ENCODE measurements at regions not wholly inside any gene's neighbourhood (a gene's known extent, or its start where the extent isn't known, plus 50 kb on each side); places are given as distances from the start of the nearest gene placed in this dataset.

GRCh38 chr7:41830271-41830670, 127.4 kb upstream of the INHBA start:
- TF ChIP-seq, protein P1, sequence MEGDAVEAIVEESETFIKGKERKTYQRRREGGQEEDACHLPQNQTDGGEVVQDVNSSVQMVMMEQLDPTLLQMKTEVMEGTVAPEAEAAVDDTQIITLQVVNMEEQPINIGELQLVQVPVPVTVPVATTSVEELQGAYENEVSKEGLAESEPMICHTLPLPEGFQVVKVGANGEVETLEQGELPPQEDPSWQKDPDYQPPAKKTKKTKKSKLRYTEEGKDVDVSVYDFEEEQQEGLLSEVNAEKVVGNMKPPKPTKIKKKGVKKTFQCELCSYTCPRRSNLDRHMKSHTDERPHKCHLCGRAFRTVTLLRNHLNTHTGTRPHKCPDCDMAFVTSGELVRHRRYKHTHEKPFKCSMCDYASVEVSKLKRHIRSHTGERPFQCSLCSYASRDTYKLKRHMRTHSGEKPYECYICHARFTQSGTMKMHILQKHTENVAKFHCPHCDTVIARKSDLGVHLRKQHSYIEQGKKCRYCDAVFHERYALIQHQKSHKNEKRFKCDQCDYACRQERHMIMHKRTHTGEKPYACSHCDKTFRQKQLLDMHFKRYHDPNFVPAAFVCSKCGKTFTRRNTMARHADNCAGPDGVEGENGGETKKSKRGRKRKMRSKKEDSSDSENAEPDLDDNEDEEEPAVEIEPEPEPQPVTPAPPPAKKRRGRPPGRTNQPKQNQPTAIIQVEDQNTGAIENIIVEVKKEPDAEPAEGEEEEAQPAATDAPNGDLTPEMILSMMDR (conservative IDR thresholded peaks at IDR 0.05): no peak
- TF ChIP-seq ZFX (IDR thresholded peaks at IDR 0.05): no peak
- H3K27ac ChIP-seq: no peak overlapping the region

- H3K27ac ChIP-seq: no peak overlapping the region
- TF ChIP-seq, protein P1 (conservative IDR thresholded peaks at IDR 0.05): no peak
- TF ChIP-seq ZFX (IDR thresholded peaks at IDR 0.05): no peak
These were observed 126.0 kb upstream of the INHBA start for GRCh38 chr7:41828911-41829310.

DNA sequence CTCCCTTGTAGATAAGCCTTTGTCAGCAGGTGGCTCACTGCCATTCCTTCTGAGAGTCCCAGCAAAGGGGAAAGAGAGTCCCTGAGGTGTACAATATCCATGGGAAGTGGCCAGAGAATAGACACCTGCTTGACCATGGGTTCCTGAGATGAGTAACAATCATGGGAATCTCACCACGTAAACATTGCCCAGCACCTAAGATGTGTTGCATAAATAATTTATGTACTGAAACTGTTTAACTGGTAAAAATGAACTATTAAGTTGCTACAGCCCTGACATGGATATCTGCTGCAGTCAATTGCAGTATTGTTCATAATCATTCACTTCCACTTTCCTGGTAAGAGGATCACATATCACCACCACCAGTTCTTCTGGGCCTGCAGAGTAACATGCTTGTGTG, 123.8 kb upstream of the INHBA start:
- TF ChIP-seq ZFX (IDR thresholded peaks at IDR 0.05): no peak
- TF ChIP-seq, protein P1 (conservative IDR thresholded peaks at IDR 0.05): no peak
- no peak overlapping the region for H3K27ac ChIP-seq

GRCh38 chr7:41825927-41826480, 123.1 kb upstream of the INHBA start:
- no peak for TF ChIP-seq ZFX (IDR thresholded peaks at IDR 0.05)
- TF ChIP-seq, protein P1 (conservative IDR thresholded peaks at IDR 0.05): no peak
- no peak overlapping the region for H3K27ac ChIP-seq

DNA sequence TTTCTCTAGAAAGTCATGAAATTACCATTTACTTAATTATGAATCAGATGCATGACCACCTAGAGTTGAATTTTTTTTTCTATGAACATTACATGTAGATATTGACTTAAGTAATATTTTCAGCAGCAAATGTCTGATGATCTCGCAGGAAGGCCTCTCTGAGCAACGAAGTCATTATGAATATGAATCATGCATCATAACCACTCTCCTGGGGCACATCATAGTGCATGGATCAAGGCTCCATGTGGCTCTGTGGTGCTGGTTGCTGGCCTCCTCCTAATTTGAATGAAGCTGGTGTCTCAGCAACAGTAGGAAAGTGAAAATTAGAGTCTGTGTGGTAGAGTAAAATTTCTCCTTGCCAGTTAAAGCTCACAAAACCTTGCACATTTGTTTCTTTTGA, 121.4 kb upstream of the INHBA start:
- TF ChIP-seq, protein P1 (conservative IDR thresholded peaks at IDR 0.05): no peak
- no peak for TF ChIP-seq ZFX (IDR thresholded peaks at IDR 0.05)
- no peak overlapping the region for H3K27ac ChIP-seq

GRCh38 chr7:41822259-41822817, 119.4 kb upstream of the INHBA start:
- TF ChIP-seq, protein P1 (conservative IDR thresholded peaks at IDR 0.05): no peak
- no peak for TF ChIP-seq ZFX (IDR thresholded peaks at IDR 0.05)
- no peak overlapping the region for H3K27ac ChIP-seq

- no peak for TF ChIP-seq ZFX (IDR thresholded peaks at IDR 0.05)
- TF ChIP-seq, protein P1 (conservative IDR thresholded peaks at IDR 0.05): no peak
- H3K27ac ChIP-seq: no peak overlapping the region
These were observed 118.8 kb upstream of the INHBA start for GRCh38 chr7:41821521-41822213.

All from C4-2B (cell line).